GM18868 (cell line): ENCODE measurements at regions not wholly inside any gene's neighbourhood (a gene's known extent, or its start where the extent isn't known, plus 50 kb on each side); places are given as distances from the start of the nearest gene placed in this dataset.
"Not testable (repeated sequence)": the region's sequence is repeated elsewhere in the genome, so short reads cannot be mapped to it uniquely, and the experiment has no call there.

Source experiments
- ATAC-seq: cut with Tn5 transposase; IDR thresholded peaks from one replicate; pipeline ENCODE4 v1.9.1; 2021; ENCODE audit warnings: mild to moderate bottlenecking, moderate library complexity; ENCODE audit not compliant: unreplicated experiment

DNA sequence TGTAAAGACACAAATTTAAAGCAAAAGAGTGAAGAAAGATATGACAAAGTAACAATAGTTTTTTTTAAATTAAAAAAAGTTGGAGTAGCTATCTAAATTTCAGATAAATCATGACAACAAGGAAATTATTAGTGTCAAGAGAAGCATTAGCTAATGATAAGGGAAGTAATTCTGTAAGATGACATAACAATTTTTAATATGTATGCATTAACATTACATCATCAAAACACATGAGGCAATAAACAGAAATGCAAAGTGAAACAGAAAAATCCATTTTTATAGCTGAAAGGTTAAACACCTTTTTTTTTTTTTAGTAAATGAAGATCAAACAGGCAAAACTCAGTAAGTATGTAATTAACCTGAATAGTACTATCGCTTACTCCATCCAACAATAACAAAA is 804.9 kb upstream of the PRR20A start:
- no peak for ATAC-seq

DNA sequence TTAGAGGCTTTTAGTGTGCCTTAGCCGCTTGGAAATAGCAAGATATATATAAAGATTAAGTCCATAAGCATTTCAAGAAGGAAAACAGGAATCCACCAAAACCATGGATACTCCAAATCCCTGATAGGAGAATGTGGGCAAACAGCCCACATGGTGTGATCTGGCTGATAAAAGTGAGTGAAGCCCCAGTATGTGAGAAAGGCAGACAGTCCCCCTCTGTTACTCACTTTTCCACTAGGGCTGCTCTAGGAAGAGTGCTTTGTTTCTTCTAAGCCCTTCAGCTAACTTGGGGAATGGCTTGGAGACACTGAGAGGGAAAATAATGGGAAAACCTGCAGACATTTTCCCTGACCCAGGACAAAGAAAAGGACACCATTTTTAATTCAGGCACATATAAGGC is 802.3 kb upstream of the PRR20A start:
- ATAC-seq, result no peak

GRCh38 chr13:56347014-56347413 is 793.7 kb upstream of the PRR20A start:
- no peak for ATAC-seq

DNA sequence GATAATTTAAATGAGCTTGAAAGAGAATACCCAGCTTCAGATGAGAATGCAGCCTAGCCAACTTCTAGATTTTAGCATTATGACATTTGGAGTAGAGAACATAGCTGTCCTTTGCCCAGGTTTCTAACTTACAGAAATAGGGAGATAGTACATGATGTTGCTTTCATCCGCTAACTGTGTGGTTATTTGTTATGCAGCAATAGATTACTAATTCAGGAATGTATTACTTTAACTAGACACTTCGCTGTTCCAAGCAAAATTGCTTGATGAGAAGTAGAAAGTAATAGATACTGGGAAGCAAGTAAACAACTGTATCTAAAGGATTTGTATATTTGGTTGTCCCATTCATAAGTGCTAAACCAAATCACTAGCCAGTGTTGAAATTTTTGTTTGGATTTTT is 790.9 kb upstream of the PRR20A start:
- no peak for ATAC-seq

DNA sequence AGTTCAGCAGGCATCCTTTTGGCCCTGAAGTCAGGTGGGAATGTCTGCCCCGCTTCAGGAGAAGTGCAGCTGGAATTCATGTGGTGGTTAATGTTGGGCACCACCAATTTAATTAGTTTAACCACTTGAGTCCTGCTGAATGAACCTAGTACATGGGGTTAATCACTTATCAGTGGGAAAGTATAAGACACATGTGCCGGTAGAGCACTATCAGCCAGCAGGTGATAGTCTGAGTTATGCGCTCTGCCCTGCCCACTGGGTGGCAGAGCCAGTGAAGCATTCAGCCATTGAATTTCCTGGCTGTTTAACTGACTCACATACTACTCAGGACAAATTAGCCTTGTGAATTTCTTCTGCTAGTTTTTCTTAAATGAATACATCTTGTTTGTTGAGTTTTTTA is 789.7 kb upstream of the PRR20A start:
- no peak for ATAC-seq

DNA sequence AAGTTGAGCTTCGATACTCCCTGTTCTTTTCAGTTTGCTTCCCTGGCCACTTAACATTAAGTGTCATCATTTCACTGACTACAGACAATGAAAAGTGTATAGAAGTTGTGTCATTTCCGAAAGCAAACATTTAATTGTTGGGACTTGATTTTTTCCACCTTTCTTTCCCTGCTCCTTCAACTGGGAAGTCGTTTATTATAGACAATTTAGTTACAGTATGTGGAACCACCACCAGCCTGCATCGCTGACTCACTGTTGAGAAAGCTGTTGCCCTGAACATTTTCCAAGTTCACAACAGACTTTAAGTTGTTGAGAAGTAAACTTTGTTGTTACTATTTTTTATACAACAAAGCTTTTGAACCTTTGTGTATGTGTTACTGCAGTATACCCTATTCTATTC is 788.4 kb upstream of the PRR20A start:
- ATAC-seq, result no peak

- ATAC-seq, result no peak
These were observed 787.8 kb upstream of the PRR20A start for GRCh38 chr13:56352901-56353300.

DNA sequence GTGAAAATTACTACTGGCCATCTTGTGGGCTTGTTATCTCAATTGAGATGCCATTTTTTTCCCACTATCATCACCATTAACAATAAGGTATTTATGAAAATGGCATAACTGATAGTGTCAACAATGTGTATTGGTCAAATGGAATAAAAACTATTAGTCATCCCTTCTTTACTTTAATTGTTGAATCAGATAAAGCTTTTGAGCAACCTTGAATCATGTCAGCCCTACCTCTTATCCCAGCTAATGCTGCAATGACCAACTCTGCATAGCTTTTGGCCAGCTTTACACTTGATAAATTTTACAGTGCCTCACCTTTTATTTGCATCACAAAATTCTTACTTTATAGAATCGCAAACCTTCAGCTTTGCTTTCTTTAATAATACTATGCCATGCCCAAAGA is 784.0 kb upstream of the PRR20A start:
- no peak for ATAC-seq

GRCh38 chr13:56378566-56378965 is 762.2 kb upstream of the PRR20A start:
- no peak for ATAC-seq

DNA sequence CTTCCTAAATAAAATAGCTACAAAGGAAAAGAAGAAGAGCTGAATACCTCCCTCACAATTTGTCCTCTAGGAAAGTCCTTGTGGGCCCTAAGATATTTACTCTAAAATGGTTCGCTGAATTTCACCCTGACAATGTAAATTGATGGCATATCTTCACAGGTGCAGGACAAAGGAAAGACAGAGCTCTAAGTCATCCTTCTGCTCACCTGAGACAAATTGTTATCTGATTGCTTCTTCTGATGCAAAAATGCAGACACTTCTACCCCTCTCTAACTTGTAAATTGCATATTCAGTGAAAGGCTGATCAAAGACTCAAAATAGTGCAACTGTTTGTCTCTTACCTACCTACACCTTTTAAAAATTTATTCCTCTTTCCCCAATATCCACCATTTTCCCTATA is 747.2 kb upstream of the PRR20A start:
- ATAC-seq, result no peak

GRCh38 chr13:56396318-56396717 is 744.4 kb upstream of the PRR20A start:
- ATAC-seq, result no peak

DNA sequence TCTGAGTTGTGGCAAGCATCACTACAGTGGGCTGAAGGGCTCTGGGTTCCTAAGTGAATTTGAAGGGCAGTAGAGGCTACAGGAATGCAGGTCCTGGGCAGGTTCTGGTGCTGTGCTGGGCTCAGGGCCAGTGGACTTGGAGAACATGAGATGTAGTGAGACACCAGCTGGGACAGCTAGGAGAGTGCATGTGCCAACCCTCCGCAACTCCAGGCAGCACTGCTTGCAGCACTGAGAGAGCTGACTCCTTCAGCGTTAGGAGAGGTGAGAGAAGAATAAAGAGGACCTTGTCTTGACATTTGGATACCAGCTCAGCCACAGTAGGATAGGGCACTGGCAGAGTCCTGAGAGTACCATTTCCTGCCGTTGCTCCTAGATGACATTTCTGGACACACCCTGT is 739.9 kb upstream of the PRR20A start:
- ATAC-seq, result no peak

- ATAC-seq, result no peak
These were observed 727.9 kb upstream of the PRR20A start for GRCh38 chr13:56412856-56413255.

DNA sequence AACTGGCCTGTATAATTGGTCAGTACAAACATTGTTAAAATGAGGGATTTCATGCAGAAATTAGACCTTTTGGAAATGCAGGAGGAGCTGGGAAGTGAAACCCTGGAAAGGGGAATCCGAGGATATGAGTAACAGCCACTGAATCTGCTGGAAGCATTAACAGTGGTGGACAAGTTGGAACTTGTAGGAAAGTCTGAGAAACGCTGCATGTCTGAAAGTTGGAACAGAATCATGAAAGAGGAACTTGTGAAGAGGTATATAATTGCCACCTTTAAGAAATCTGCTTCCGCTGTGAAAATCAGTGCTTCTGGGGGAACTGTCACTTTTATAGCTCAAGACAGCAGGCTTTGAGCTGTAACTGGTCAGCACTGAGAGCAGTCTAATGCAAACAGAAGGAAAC is 716.5 kb upstream of the PRR20A start:
- no peak for ATAC-seq

GRCh38 chr13:56457535-56458190 is 683.1 kb upstream of the PRR20A start:
- ATAC-seq, result no peak

DNA sequence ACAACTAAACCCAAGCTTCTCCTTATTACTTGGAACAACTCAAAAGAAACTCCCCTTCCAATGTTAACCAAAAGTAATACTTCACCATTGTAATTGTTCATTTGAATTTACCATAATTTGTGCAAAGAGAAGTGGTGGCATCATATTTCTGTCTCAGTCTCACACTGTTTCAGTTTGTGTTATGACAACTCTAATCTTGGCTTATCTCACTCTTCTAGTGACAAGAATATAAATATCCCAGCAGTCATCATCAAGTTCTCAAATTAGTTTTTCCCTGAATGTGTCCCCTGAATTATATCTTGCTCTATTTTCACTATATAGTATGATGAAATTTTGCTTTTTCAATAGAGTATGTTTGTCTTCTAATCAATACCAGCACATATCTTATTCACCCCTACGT is 681.4 kb upstream of the PRR20A start:
- ATAC-seq, result no peak

DNA sequence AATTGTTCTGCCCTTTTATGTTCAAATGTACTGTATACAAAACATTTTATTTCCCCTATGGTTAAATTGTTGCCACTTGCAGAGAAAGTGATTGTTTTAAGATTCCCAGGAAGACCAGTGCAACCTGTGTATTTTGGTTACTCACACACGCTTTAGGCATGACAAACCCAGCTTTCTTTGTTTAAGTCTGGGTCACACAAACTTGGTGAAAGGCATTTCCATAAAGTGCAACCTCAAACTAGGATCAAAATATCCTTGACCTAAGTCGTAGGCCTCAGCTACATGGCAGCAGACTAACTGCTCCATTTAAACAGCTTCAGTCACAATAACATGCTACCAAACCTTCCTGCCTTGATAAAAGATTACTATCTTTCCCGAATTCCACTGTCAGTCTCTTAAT is 639.0 kb upstream of the PRR20A start:
- ATAC-seq, result no peak

DNA sequence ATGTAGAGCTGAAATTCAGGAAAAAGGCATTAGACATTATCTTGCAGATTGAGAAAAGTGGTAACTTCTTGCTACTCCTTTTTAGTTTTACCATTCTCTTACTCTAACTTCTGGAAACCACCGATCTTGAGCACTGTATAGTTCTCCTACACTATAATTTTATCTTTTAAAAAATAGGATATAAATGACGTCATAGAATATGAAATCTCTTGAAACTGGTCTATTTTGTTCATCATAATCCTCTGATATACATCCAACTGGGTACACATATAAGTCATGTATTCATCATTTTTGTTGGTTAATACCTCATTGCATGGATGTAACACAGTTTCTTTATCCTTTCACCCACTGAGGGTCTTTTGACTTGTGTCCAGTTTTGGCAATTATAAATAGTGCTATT is 629.9 kb upstream of the PRR20A start:
- no peak for ATAC-seq

- ATAC-seq, result not testable (repeated sequence)
These were observed 628.4 kb upstream of the PRR20A start for GRCh38 chr13:56512336-56512735.

GRCh38 chr13:56515441-56515840 is 625.3 kb upstream of the PRR20A start:
- no peak for ATAC-seq

DNA sequence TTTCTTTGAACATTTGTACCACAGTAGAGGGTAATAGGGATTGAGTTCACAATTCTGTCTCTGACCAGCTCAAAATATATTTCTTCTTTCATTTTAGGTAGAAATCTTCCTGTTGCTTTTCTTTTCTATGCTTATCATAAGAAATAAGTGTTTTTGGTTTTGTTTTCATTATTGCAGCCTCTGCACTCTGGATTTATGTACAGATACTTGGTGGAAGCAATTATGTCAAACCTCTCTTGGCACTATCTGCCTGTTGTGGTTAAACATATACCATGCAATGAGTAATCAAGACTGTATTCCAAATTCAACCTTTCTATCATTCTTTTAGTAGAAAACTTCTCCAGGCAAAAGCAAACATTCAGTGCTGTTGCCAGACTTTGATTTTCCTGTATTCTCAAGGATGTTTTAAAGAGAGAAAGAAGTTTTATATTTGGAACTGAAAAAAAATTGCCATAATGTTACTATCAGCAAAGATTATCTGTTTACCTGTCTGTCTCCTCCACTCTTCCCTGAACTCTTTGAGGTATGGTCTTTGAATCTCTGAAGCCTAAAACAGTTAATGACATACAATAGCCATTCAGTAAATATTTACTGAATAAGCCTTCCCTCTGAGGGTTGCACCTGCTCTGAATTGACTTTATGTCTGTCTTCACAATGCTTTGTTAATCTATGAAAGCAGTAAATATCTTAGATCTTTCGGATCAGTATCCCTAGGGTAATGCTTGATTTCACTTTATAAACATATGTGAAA is 612.5 kb upstream of the PRR20A start:
- no peak for ATAC-seq

DNA sequence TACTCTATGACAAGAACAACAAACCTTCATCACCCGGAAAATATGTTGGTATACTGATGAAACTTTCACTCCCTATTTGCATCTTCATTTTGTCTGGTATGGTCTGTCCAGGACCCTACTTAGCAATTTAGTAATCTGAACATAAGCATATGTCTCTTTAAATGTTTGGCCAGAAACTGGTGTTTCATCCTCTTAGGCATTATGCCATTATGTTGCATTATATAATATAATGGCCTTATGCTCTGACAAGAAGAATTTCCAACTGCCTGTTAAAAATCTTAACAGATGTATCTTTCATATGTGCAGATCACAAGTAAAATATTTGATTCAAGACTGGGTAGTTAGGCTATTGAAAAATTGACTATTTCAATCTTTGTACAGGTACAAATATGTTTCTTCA is 610.6 kb upstream of the PRR20A start:
- no peak for ATAC-seq

DNA sequence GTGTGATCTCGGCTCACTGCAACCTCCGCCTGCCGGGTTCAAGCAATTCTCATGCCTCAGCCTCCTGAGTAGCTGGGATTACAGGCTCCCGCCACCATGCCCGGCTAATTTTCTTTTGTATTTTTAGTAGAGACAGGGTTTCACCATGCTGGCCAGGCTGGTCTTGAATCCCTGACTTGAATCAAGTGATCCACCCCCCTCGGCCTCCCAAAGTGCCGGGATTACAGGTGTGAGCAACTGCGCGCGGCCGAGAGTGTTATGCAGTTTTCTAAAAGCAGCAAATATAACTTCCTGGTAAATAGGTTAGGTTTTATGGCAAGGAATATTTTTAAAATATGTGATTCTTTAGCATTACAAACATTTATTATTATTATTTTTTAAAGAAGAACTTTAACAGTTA is 592.8 kb upstream of the PRR20A start:
- ATAC-seq, result not testable (repeated sequence)
